GM19455 (cell line): ENCODE measurements at regions not wholly inside any gene's neighbourhood (a gene's known extent, or its start where the extent isn't known, plus 50 kb on each side); places are given as distances from the start of the nearest gene placed in this dataset.

ENCODE experiments used
- ATAC-seq: cut with Tn5 transposase; IDR thresholded peaks from one replicate; pipeline ENCODE4 v1.9.1; 2021; ENCODE audit not compliant: unreplicated experiment

DNA sequence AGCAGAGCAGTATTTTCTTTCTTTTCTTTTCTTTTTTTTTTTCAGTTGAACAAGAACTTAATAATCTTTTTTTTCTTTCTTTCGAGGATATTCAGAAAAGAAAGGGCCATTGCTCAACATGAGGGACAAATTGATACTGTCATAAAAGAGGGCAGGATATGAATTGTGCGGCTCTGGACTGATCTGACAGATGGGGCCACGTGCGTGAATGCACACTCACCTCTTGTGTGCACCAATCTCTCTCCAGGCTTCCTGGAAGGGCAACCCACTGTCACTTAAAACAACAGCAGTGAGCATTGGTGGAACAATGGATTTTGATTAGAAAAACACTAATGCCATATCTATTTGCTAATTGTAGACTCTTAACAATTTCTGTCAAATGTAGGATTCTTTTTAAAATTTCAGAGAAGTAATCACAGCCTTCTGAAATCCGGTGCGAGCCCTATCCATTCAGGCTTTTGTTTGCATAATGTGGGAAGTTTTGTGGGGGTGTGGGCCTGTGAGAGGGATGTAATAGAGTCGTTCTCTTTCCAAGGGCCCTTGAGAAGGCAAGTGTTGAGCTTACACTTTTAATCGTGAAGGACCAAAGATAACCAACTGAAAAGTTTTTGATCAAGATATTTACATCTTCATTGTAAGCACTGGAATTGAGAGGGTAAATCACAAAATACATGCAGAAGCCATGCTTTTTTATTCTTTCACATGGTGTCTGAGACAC is 298.8 kb downstream of the SP3 start:
- no peak for ATAC-seq

DNA sequence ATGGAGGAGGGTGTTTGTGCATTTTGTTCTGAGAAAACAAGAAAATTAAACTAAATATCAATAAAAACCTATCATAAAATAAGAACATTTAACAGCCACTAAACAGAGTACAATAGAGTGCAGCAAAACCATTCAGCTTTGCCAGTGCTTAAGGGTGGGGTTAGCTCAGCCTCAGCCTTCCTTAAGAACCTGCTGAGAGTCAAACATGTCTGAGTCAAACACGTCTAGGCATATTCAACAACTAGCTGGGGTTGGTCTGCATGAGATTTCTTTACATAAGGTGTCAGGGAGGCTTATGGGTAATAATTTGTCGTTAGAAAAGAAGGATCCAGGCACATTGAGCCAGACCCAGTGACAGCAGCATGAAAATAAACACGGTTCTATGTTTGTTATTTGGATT is 298.2 kb downstream of the SP3 start:
- ATAC-seq: no peak

DNA sequence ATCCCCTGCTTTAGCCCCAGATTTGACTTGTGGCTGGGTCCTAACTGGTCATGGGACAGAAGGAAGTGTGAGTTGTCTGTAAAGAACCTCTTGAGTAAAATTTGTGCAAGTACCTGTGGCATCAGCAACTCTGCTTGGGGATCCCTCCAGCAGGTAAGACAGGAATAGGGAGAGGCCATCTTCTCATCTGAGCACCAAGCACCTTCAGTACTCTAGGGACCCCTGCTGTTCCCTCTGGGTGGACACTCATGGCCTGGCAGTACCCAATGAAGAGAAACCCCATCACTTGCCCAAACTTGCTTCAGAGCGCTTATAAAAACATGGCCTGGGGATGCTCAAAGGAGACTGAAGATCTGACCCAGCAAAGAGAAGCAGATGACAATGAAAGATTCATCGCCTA is 297.8 kb downstream of the SP3 start:
- no peak for ATAC-seq

DNA sequence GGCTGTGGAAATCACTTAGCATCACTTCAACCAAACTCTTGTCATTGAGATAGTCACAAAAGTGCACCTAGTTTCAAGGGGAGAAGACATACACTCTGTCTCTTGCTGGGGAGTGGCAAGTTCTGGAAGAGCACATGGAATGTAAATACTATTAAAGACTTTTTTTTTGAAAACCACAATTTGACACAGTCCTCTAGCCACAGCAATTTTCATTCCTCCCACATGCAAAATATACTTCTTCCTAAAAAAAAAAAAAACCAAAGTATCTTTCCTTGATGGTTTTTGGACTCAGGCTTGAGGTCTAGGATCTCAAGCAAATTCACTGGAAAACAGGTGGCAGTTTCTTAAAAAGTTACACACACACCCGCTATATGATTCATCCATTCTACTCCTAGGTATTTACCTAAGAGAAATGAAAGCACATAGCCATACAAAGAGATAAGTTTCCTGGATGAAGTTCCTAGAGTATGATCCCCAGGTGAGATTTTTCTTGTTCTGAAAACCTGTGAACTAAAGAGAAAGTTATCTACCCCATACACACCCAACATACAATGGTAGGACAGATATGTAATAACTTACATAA is 295.8 kb downstream of the SP3 start:
- ATAC-seq: no peak

DNA sequence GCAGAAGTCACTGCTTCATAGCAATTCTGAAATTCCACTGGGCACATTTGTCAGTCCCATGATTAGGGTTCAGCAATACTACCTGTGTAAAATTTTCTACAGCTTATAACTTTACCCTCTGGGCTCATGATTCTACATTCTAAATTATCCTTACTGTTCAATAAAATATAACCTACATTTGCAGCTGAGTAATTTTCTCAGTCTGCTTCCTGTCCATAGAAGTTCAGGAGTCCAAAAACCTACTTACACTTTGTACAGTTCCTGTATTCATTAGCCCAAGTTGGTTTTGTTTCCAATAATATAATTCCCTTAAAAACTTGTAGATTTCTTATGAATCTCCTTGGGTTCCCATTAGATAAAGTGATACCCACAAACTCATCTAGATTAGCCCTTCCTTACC is 295.3 kb downstream of the SP3 start:
- no peak for ATAC-seq

DNA sequence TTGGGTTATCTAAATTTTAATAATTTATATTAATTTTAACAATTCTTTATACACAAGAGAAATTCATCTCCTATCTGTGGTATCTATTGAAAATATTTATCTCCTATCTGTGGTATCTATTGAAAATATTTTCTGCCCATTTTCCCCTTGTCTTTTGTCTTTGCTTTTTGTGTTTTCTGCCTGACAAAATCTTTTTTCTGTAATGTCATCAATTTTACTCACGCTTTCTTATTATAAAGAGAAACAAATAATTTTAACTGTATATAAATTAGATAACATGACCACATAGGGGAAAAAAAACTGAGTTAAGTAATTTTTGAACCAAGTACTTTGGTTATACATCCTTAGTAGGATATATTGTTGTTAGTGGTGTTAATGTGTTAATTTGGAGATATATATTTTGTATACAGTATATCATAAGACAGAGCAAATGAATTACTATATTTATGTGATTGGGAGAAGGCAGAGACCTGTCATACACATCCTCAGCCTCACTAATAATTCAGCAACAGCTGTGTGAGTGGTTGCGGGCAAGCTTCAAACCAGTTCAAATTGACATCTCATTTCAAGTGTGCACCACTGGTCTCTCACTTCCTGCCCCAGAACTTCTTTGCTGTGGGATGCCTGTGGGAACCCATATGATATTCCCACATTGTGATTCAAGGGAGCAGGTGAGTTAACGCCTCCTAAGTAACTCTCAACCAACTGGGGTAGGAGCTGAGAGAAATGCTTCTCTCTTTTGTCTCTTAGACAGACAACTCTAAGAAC is 292.4 kb downstream of the SP3 start:
- ATAC-seq: no peak

DNA sequence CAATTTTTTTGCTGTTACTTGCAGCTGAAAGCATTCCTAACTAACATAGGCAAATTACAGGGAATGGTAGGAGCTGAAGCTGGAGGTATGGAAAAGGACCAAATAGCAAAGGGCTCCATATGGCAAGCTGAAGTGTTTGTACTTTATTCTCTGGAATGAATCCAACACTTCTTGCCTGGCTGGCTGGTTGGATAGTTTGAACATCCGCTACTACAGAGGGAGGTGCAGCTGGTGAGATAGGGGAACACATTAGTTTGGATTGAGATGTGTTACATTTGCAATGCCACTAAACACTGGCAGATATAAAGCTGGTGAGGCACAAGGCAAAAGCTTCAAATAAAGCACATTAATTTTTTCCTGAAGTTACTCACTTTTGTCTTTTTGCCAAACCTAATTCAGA is 291.5 kb downstream of the SP3 start:
- no peak for ATAC-seq

DNA sequence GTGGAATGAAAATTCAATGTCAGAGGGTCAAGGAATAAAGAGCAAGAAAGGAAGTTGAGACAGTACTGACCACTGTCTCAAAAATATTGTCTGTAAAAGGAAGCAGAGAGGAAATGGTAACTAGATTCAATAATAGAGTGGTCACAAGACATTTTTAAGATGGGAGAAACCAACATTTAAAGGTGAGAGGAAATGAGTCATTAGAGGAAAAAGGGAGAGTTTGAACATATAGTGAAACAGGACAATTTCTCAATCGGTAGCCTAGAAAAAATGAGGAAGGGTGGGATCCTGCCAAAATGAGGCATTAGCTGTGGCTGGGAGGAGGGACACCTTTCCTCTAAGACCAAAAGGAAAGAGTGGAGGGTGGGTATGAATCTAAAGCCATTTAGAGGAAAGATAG is 288.5 kb downstream of the SP3 start:
- ATAC-seq: no peak

DNA sequence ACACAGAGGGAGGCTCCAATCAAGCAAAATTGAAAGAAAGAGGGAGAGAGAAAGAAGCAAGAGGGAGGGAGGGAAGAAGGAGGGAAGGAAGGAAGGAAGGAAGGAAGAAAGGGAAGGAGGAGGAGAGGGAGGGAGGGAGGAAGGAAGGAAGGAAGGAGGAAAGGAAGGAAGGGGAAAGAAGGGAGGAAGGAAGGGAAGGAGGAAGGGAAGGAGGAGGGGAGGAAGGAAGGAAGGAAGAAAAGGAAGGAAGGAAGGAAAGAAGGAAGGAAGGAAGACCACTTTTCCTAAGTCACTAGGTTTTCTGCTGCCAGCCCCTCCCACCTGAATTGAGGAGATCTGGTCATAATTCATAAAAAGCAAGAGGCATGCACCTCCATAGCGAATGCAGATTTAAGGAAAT is 287.0 kb downstream of the SP3 start:
- no peak for ATAC-seq

DNA sequence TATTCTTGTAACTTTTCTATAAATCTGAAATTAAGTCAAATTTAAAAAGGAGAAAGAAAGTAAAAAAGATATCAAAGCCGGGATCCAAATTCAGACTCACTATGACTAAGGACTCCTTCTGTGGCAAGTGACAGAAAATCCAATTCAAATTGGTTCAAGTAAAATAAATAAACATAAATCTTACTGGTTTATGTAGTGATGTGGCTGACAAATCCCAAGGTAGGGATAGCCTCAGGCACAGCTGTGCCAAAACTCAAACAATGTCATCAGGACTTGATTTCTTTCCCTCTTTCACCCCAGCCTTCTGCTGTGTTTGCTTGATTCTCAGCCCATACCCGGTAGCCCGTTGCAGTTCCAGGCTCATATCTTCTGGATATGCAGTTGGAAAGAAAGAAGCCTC is 284.6 kb downstream of the SP3 start:
- no peak for ATAC-seq

DNA sequence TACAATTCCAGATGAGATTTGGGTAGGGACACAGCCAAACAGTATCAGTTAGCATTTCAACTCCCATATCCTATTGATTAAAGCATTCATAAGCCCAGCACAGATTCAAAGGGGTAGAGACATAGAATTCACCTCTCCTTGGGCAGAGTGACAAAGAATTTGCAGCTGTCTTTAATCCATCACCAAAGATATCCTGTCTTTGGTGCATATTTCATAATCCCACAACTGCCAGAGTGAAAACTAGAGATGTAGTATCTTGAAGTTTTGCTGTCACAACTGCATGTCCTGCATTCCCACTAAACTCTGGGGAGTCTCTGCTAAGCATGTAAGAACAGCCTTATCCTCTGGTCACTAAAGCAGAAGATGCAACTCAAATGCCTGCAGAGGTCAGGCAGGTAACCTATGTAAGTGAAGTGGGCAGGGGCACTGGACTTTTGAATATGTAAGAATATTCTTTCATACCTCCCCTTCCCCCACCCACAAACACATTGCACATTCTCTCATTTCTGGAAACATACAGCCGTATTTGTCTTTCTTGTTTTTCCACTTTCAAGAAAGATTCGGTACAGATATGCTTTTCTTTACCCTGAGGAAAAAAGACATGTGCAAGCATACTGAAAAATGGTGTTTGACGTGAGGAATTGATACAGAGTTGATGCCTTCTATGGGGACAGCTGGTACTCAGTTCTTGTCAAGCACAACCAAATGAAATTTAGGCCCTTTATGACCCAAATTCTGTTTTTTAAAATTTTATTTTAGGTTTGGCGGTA is 283.1 kb downstream of the SP3 start:
- no peak for ATAC-seq

DNA sequence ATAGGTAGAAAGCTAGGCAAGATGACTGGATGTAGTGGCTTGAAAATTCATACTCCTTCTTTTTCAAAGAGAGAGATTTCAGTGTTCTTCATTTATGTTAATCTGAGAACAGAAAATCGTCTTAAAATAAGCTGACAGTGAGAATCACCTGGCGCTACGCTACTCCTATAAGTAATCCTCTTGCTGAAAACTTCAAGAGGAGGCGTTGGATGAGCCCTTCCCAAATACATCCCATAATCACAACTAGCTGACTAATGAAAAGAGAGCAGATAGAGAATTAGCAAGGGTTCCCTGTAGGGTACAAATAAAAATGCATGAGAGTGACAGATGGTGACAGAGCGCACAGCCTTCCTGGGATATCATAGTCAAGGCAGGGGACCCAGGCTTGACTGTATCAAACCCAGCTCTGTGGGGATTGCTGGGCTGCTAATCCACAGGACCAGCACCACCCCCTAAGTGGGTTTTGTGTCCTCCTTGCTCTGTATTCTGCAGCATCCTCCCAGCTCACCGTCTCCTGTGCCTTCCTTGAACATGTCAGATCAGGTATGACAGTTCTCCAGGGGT is 280.2 kb downstream of the SP3 start:
- no peak for ATAC-seq

DNA sequence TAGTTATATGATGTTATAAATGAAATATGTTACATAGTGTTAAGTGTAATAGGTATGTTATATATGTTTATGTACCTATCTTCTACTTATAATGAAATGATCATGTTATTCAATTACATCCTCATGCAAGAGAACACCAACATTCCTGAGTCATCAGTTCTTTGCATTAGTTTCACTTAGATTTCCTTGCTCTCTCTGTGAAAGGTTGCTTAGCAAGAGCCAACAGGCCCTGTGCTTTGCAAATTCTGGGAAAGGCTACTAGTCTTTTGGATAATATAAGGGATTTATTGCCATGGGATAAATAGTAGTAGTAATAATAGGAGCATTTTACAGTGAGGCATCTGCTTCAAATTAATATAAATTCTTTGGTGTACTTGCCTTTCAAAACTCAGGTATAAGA is 274.8 kb downstream of the SP3 start:
- no peak for ATAC-seq

DNA sequence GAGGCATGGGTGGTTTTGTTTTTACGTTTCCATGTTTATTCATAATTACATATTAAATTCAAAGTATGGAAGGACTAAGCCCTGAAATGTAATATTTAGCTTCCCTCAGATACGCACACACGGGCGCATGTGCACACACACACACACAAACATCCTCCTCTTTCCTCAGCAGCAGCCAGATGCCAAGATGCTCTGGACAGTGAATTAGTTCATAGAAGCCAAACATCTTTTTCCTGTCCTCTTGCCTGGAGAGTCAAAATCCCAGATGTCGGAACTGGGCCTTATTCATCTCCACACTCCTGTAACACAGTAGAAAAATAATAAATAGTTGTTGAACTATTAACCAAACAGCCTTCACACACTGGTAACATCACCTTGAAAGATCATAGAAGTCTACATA is 273.1 kb downstream of the SP3 start:
- no peak for ATAC-seq

DNA sequence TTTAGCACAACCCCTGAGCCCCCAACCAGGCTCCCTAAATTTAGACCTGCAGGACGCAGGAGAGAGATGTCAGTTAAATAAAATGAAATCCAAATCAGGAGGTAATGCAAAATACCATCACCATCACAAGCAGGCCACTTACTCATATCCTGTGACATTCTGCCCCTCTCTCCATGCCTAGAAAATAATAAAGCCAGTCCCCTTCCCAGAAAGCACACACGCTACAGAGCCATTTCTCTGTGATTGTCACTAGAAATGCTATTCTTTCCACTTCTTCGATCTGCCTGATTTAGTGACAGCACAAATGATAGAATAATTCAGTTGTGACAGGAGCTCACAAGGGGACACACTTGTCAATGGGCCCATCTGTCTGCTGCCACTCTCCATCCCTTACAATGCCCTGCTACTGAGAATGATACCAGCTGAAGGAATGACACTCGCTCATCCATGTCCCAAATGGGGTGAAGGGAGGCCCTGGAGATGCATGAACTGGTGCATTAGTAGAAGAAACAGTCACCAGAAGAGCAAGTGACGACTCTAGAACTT is 272.1 kb downstream of the SP3 start:
- no peak for ATAC-seq

DNA sequence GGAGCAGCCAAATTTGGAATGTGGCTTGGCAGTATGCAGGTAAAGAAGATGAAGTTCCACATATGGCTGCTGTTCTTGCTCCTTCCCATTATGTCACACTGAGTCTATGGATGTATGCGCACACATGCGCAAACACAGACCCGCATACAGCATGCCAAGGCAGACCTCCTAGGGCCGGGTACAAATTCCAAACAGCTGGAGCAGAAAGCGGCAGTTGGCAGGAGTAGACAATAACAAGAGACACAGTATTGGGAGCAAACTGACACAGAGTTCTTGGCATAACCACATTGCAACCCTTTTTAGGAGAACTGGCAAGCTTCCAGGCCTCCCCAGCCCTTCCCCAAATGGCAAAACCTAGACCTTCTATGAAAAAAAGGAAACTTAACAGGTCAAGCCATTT is 268.9 kb downstream of the SP3 start:
- no peak for ATAC-seq

DNA sequence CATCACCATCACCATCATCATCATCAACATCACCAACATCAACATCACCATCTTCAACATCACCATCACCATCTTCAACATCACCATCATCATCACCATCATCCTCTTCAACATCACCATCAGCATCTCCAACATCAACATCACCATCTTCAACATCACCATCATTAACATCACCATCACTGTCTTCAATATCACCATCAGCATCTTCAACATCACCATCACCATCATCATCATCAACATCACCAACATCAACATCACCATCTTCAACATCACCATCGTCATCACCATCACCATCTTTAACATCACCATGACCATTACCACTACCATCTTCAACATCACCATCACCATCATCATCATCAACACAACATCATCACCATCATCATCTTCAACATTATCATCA is 267.2 kb downstream of the SP3 start:
- ATAC-seq: no peak

DNA sequence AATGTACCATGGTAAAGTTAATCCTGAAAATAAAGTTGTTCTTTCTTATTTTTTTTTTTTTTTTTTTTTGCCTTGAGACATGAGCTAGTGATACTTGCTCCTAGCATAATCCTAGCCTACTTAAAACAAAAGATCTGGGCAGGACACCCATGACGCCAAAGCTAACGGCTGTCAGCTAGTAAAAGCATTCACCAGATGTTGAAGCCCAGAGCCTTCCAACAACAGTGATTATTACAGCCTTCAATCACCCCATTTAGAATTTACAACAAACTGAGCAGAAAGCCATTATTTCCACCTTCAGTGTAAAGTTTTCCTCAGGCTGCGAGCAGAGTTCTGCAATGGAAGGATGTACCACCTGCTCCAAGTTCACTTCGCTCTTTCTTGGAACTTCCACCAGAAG is 259.5 kb downstream of the SP3 start:
- ATAC-seq: no peak

DNA sequence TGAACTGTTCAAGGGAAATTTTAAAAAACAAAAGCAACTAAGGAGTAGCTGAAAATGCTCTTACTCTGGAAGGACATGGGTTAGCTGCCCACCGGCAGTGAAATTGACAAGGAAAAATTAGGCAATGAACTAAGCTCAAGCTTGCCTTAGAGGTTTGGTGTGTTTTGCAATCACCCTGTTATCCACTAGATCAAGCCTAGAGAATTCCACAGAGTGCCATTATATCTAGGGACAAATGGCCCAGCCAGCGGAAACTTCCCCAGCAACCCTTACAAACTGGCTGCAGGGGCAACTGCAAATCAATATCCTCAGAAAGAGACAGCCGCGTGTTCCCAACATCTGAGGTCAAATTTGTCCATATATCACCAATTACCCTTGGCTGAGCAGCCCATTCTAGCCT is 258.2 kb downstream of the SP3 start:
- ATAC-seq: no peak

DNA sequence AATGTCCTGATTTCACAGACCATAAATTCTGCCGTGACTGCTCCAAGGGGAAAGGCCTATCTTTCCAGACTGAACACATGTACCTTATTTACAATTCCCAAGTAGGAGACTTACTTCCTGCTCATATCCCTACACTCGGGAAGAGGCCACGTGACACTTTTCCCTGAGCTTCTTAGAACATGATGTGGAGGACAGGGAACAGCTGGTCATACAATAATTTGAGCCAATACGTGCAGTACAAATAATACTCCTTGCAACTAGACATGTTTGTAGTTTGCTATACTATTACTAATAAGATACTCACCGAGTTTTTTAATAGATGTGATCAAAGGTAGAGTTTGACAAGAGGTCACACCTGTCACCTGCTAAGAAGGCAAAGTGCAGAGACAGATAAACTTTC is 256.4 kb downstream of the SP3 start:
- no peak for ATAC-seq

DNA sequence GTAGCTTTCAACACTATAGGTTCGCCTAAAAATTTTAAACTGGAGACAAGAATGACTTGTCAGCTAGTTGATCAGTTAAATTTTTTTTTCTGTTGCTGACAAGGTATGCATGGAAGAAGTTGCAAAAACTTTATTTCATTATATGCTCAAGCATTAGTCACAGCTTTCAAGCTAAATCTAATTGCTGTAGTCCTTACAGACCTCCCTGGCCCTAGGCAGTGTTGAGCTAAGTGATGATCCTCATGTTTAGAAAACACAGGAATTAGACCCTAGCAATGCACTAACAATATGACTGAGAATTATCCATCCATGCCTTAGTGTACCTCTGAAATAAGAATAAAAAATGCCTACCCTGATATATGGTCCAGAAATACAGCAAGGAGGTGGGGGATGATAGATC is 253.4 kb downstream of the SP3 start:
- no peak for ATAC-seq
